ENCODE measurements at regions not wholly inside any gene's neighbourhood (a gene's known extent, or its start where the extent isn't known, plus 50 kb on each side); places are given as distances from the start of the nearest gene placed in this dataset.
"Not testable (repeated sequence)": the region's sequence is repeated elsewhere in the genome, so short reads cannot be mapped to it uniquely, and the experiment has no call there.

DNA sequence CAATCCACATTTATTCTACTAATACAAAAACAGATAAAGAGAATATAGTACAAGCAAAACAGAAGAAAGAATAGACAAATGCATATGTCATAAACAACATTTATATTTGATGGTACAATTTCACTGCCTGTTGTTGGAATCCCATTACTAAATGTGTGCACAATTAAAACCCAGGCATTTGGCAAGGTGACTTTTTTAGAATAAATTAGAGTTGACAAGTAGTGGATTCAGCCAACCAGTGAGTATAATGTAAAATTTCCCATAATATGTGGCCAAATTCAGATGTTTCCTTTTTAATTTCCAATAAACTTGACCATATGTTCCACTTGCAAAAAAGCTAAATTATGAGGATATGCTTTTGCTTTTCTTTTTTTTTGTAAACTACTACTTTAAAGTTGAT is 1578.8 kb downstream of the OLFM4 start:
- no peak for TF ChIP-seq POLR2AphosphoS5 (IDR thresholded peaks at IDR 0.05)
- TF ChIP-seq, protein P1, sequence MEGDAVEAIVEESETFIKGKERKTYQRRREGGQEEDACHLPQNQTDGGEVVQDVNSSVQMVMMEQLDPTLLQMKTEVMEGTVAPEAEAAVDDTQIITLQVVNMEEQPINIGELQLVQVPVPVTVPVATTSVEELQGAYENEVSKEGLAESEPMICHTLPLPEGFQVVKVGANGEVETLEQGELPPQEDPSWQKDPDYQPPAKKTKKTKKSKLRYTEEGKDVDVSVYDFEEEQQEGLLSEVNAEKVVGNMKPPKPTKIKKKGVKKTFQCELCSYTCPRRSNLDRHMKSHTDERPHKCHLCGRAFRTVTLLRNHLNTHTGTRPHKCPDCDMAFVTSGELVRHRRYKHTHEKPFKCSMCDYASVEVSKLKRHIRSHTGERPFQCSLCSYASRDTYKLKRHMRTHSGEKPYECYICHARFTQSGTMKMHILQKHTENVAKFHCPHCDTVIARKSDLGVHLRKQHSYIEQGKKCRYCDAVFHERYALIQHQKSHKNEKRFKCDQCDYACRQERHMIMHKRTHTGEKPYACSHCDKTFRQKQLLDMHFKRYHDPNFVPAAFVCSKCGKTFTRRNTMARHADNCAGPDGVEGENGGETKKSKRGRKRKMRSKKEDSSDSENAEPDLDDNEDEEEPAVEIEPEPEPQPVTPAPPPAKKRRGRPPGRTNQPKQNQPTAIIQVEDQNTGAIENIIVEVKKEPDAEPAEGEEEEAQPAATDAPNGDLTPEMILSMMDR (IDR thresholded peaks at IDR 0.05 in 8 of 11, conservative IDR thresholded peaks at IDR 0.05 in 3 of 11) = no peak
- TF ChIP-seq POLR2A (IDR thresholded peaks at IDR 0.05) = no peak
- Histone ChIP-seq H3K4me1 (no peaks in the 10 kb centered on the region), H3K36me3 (no peaks in the 10 kb centered on the region), H3K9me3 (peaks cover 0 to 21% (median 7%) of the 10 kb centered on the region in 8 donors), H3K27me3 (replicated peaks in 1 of 7) (no peaks in the 10 kb centered on the region), H3K27ac (no peak overlapping the region), H3K4me3 (no peak overlapping the region)
- DNase-seq = no peak
- intact Hi-C loops (cut with DNase I; ENCODE audit: low total_unique reads) = no loop called here

DNA sequence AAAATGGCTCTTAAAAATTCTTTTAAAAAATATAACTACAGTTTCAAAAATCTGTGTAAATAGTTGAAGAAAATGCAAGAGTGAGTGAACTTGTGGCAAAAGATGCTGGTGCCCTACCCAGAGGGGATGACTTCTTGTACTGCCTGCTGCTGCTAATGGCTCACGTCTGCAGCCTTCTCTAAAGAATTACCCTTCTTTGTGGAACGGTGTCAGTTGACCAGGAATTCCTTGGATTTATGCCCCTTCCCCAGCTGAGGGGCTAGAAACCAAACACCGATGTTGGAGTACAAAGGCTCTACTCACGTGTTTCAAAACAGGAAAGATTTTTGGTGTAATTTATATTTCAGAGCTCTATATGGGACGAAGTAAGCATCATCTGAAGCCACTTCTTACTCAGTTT is 1582.8 kb downstream of the OLFM4 start:
- H3K27me3 ChIP-seq (replicated peaks in 1 of 7) = no peaks in the 10 kb centered on the region
- no peak for DNase-seq
- no peak overlapping the region for H3K4me3 ChIP-seq
- no peak for TF ChIP-seq POLR2A (IDR thresholded peaks at IDR 0.05)
- TF ChIP-seq POLR2AphosphoS5 (IDR thresholded peaks at IDR 0.05) = no peak
- TF ChIP-seq, protein P1 (IDR thresholded peaks at IDR 0.05 in 8 of 11, conservative IDR thresholded peaks at IDR 0.05 in 3 of 11) = no peak
- no peaks in the 10 kb centered on the region for H3K4me1 ChIP-seq
- H3K27ac ChIP-seq = no peak overlapping the region
- peaks cover 0 to 4% (median 0%) of the 10 kb centered on the region in 8 donors for H3K9me3 ChIP-seq
- H3K36me3 ChIP-seq = no peaks in the 10 kb centered on the region
- intact Hi-C loops (cut with DNase I; ENCODE audit: low total_unique reads) = no loop called here
- WGBS, 5 donors = 45 to 63% (median 58%) methylated on average over 5 of the region's 5 CpGs

DNA sequence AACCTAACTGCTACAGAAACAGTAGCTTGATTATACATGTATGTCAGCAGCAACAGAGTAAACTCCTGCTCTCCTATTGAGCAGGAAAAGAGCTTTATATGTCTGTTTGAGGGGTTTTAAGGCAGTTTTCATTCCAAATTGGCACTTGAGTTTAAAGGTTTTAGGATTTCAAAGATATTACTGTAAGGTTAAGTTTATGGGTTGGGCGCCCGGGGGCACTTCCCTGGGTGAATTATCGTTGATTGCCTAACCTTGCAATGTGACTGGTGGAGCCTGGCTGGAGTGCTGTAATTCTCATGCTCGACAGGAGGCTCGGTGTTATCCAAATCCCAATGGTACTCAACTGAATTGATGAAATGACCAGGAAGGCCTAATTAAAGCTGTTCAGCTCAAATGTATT is 1586.1 kb downstream of the OLFM4 start:
- Histone ChIP-seq H3K36me3 (no peaks in the 10 kb centered on the region), H3K4me3 (no peak overlapping the region), H3K4me1 (no peaks in the 10 kb centered on the region), H3K9me3 (peaks cover 0 to 4% (median 0%) of the 10 kb centered on the region in 8 donors), H3K27me3 (replicated peaks in 1 of 7) (no peaks in the 10 kb centered on the region), H3K27ac (no peak overlapping the region)
- intact Hi-C loops (cut with DNase I; ENCODE audit: low total_unique reads) = no loop called here
- TF ChIP-seq POLR2A (IDR thresholded peaks at IDR 0.05) (no peak), POLR2AphosphoS5 (IDR thresholded peaks at IDR 0.05) (no peak)
- TF ChIP-seq, protein P1 (IDR thresholded peaks at IDR 0.05 in 8 of 11, conservative IDR thresholded peaks at IDR 0.05 in 3 of 11) = no peak
- DNase-seq = no peak
- 68 to 85% (median 79%) methylated on average over 5 of the region's 5 CpGs for WGBS, 5 donors

DNA sequence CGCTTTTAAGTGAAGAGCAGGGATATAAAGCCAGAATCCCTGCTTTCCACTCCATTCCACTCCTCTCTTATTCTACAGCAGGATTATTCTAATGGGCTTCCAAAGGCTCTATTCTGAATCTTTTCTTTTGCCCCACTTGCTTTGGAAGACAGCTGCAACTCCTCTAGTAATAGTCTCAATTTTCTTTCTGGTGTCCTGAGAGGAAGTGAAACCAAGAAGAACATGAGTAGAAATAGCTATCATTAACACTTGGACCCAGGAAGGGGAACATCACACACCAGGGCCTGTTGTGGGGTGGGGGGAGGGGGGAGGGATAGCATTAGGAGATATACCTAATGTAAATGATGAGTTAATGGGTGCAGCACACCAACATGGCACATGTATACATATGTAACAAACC is 1597.9 kb downstream of the OLFM4 start:
- intact Hi-C loops (cut with DNase I; ENCODE audit: low total_unique reads); H3K27ac ChIP-seq; H3K4me3 ChIP-seq; H3K36me3 ChIP-seq; DNase-seq; H3K27me3 ChIP-seq (replicated peaks in 1 of 7); H3K9me3 ChIP-seq; H3K4me1 ChIP-seq: not testable (repeated sequence)
- WGBS, 5 donors = 90 to 100% (median 95%) methylated on average over 1 of the region's 1 CpG

Measured in spleen (tissue), 11 donors.